GM12878 (cell line): ENCODE measurements at regions not wholly inside any gene's neighbourhood (a gene's known extent, or its start where the extent isn't known, plus 50 kb on each side); places are given as distances from the start of the nearest gene placed in this dataset.

ENCODE experiments used
- ATAC-seq: fragments of 200-7000 bp; cut with Tn5 transposase; 3 replicates; pipeline ENCODE4 v1.9.1; 2020; ENCODE audit warnings: mild to moderate bottlenecking, moderate library complexity
- BruUV-seq: library from RNA; stranded (reverse); fragments of 400-500 nt; replicated peaks from 2 replicates; lab custom pipeline; 2021; lab: Mats Ljungman, UMichigan
- CTCF ChIA-PET: fragments of 300-600 bp; sonication (Branson Sonifier 250); formaldehyde crosslinking; extraction: SDS; loops from one replicate; lab custom pipeline; 2021; ENCODE audit warnings: inconsistent platforms; lab: Yijun Ruan, JAX
- POLR2A ChIA-PET: fragments of 350-600 bp; formaldehyde crosslinking; extraction: SDS; loops from one replicate; lab custom pipeline; 2021; ENCODE audit warnings: inconsistent platforms; lab: Charles Lee
- RAD21 ChIA-PET: fragments of 300-600 bp; sonication (Branson Sonifier 250); formaldehyde crosslinking; loops from one replicate; lab custom pipeline; 2023; ENCODE audit warnings: antibody characterized with exemption; ENCODE audit not compliant: unreplicated experiment; lab: Charles Lee
- SMC1A ChIA-PET: fragments of 300-600 bp; sonication (Branson Sonifier 250); formaldehyde crosslinking; loops from one replicate; lab custom pipeline; 2023; ENCODE audit not compliant: unreplicated experiment, uncharacterized antibody; lab: Charles Lee
- DNase-seq: peaks from one replicate; pipeline ENCODE4 v3.0.0-alpha.2; 2011; ENCODE audit warnings: low read depth, low spot score
- FAIRE-seq: peaks from 3 replicates; lab custom pipeline; 2011; peaks lifted over from hg19 to GRCh38; lab: Jason Lieb, UNC
- H2AFZ ChIP-seq: 2 replicates; pipeline ENCODE4 v1.6.0; 2011; ENCODE audit warnings: low read depth, low read length, control low read depth; ENCODE audit not compliant: control insufficient read depth
- H3K27ac ChIP-seq: 2 replicates; pipeline ENCODE4 v1.5.1; 2011; ENCODE audit warnings: control low read depth; ENCODE audit not compliant: control insufficient read depth, insufficient read depth
- H3K27me3 ChIP-seq, 2 experiments: replicated peaks in 1 of 2; 2 replicates each; pipeline versions ENCODE4 v1.6.0 to v1.6.1; 2011; ENCODE audit warnings: low read length in 1 of 2; ENCODE audit not compliant: control insufficient read depth in 2 of 2, insufficient read depth in 2 of 2
- H3K36me3 ChIP-seq, 2 experiments: 2 replicates each; pipeline ENCODE4 v1.5.1; 2011; ENCODE audit warnings: low read length in 1 of 2; ENCODE audit not compliant: control insufficient read depth in 2 of 2, insufficient read depth in 2 of 2
- H3K4me1 ChIP-seq: 2 replicates; pipeline ENCODE4 v1.6.1; 2011; ENCODE audit warnings: mild to moderate bottlenecking, low read length, moderate library complexity, mixed read lengths; ENCODE audit not compliant: control insufficient read depth, insufficient read depth
- H3K4me2 ChIP-seq: 2 replicates; pipeline ENCODE4 v1.6.0; 2011; ENCODE audit warnings: control low read depth; ENCODE audit not compliant: control insufficient read depth, insufficient read depth
- H3K4me3 ChIP-seq: fragments of 200-600 bp; sonication (generic); 2 replicates; pipeline ENCODE4 v1.5.1; 2016
- H3K79me2 ChIP-seq: 2 replicates; pipeline ENCODE4 v1.6.0; 2011; ENCODE audit warnings: low read length; ENCODE audit not compliant: control insufficient read depth, insufficient read depth
- H3K9ac ChIP-seq: 2 replicates; pipeline ENCODE4 v1.8.0; 2011; ENCODE audit warnings: low read length, control low read depth, mixed read lengths; ENCODE audit not compliant: control insufficient read depth, insufficient read depth
- H3K9me3 ChIP-seq: replicated peaks from 3 replicates; pipeline ENCODE4 v1.5.1; 2011; ENCODE audit warnings: mild to moderate bottlenecking, low read length; ENCODE audit not compliant: control insufficient read depth, insufficient read depth
- H4K20me1 ChIP-seq: 2 replicates; pipeline ENCODE4 v1.6.0; 2011; ENCODE audit not compliant: control insufficient read depth, insufficient read depth
- ATF2 ChIP-seq: IDR thresholded peaks from 2 replicates; pipeline ENCODE4 v1.6.1; 2012; ENCODE audit warnings: low read length, inconsistent platforms
- CBX3 ChIP-seq: fragments of 200-600 bp; sonication (generic); IDR thresholded peaks from 2 replicates; pipeline ENCODE4 v1.6.1; 2016; ENCODE audit warnings: low read depth, borderline replicate concordance
- CEBPB ChIP-seq, 2 experiments: fragments of 150-350 bp in 1 of 2; IDR thresholded peaks; 2 replicates each; pipeline ENCODE4 v1.6.1; 2012 to 2014; ENCODE audit warnings: low read depth in 2 of 2, low read length in 2 of 2, borderline replicate concordance in 1 of 2, inconsistent platforms in 1 of 2
- CHD1 ChIP-seq: IDR thresholded peaks from 2 replicates; pipeline ENCODE4 v1.6.1; 2012; ENCODE audit warnings: low read depth, low read length, improper control_type of control experiment
- EED ChIP-seq: sonication (generic); IDR thresholded peaks from 2 replicates; pipeline ENCODE4 v1.6.1; 2016; ENCODE audit warnings: antibody characterized with exemption, low read depth
- FOS ChIP-seq: IDR thresholded peaks from 3 replicates; pipeline ENCODE4 v1.6.1; 2011; ENCODE audit warnings: borderline replicate concordance; ENCODE audit not compliant: insufficient read length; ENCODE audit errors: extremely low read depth
- MEF2B ChIP-seq: fragments of 450-650 bp; IDR thresholded peaks from 2 replicates; pipeline ENCODE4 v1.6.1; 2018; ENCODE audit warnings: mild to moderate bottlenecking, moderate library complexity; ENCODE audit not compliant: partially characterized antibody, poor library complexity, severe bottlenecking
- MTA3 ChIP-seq: IDR thresholded peaks from 2 replicates; pipeline ENCODE4 v1.6.1; 2012; ENCODE audit warnings: low read length, inconsistent platforms, borderline replicate concordance
- MYC ChIP-seq: IDR thresholded peaks from 2 replicates; pipeline ENCODE4 v1.6.1; 2011; ENCODE audit warnings: mild to moderate bottlenecking, low read length, moderate library complexity, inconsistent platforms; ENCODE audit not compliant: insufficient read depth, insufficient replicate concordance, insufficient read length, severe bottlenecking
- NR2C2 ChIP-seq: IDR thresholded peaks from 2 replicates; pipeline ENCODE4 v1.6.1; 2011; ENCODE audit warnings: borderline replicate concordance, low read depth; ENCODE audit not compliant: control insufficient read depth, insufficient read length
- PML ChIP-seq: IDR thresholded peaks from 2 replicates; pipeline ENCODE4 v1.6.1; 2012; ENCODE audit warnings: low read length, inconsistent platforms
- PRDM15 ChIP-seq: fragments of 450-650 bp; formaldehyde crosslinking; IDR thresholded peaks from 2 replicates; pipeline ENCODE4 v1.4.0; 2020; ENCODE audit warnings: mild to moderate bottlenecking, moderate library complexity
- REST ChIP-seq: IDR thresholded peaks from 2 replicates; pipeline ENCODE4 v1.6.1; 2012; ENCODE audit warnings: mild to moderate bottlenecking, low read depth, low read length
- RUNX3 ChIP-seq: IDR thresholded peaks from 2 replicates; pipeline ENCODE4 v1.6.1; 2012; ENCODE audit warnings: low read length, inconsistent platforms
- SIN3A ChIP-seq: IDR thresholded peaks from 2 replicates; pipeline ENCODE4 v1.6.1; 2012; ENCODE audit warnings: low read depth, low read length, improper control_type of control experiment
- SMAD1 ChIP-seq: fragments of 450-650 bp; IDR thresholded peaks from 2 replicates; pipeline ENCODE4 v1.6.1; 2018; ENCODE audit warnings: mild to moderate bottlenecking, low read depth; ENCODE audit not compliant: partially characterized antibody
- SREBF2 ChIP-seq: IDR thresholded peaks from 2 replicates; pipeline ENCODE4 v1.6.1; 2012; ENCODE audit warnings: mild to moderate bottlenecking, low read length
- STAT1 ChIP-seq: fragments of 450-650 bp; conservative IDR thresholded peaks from 2 replicates; pipeline ENCODE4 v1.6.1; 2014; ENCODE audit warnings: antibody characterized with exemption, mild to moderate bottlenecking
- WGBS: methylation state at CpG from one replicate; pipeline ENCODE4 v1.1.6; 2016; ENCODE audit warnings: low lambda C conversion rate; ENCODE audit not compliant: insufficient replicate concordance, insufficient coverage; ENCODE audit errors: missing lambda C conversion rate; 5-methylcytosine and 5-hydroxymethylcytosine counted together
- in situ Hi-C: fragments of 300-500 bp; cut with MboI; formaldehyde crosslinking; loops from 9 replicates; pipeline ENCODE4 v1.14.3; 2018; ENCODE audit warnings: mixed read lengths
- intact Hi-C: fragments of 100-400 bp; cut with micrococcal nuclease; formaldehyde crosslinking; loops from one replicate; pipeline ENCODE4 v1.14.2; 2022; ENCODE audit not compliant: unreplicated experiment

GRCh38 chr6:157753291-157753690 is 69.8 kb upstream of the SNX9 start:
- Histone ChIP-seq H3K4me2 (no peak overlapping the region), H3K4me1 (no peaks in the 10 kb centered on the region), H3K27ac (no peak overlapping the region), H3K9ac (no peak overlapping the region), H3K4me3 (no peak overlapping the region), H4K20me1 (no peaks in the 10 kb centered on the region), H3K79me2 (no peaks in the 10 kb centered on the region), H3K9me3 (peaks cover 2% of the 10 kb centered on the region; the same call in 1 of the 3 replicates), H3K27me3 (peaks cover 0 to 3% of the 10 kb centered on the region in 2 experiments; a peak in 3 of 4 replicates), H2AFZ (no peak overlapping the region), H3K36me3 (no peaks in the 10 kb centered on the region)
- ChIA-PET POLR2A (no interaction called here), RAD21 (no interaction called here), CTCF (interaction anchor here (2.3 kb wide), 1 partner anchor 12 kb away, joined by 8 read pairs; no protein-coding TSS in a partner anchor), SMC1A (interaction anchor here (0.9 to 3.7 kb wide), 2 partner anchors 11 to 414 kb away, joined by 3 to 9 read pairs; no protein-coding TSS in a partner anchor)
- in situ Hi-C loops, result no loop called here
- WGBS, result 27% methylated on average over 2 of the region's 2 CpGs
- intact Hi-C loops, result no loop called here
- FAIRE-seq (no peak), DNase-seq (no peak), ATAC-seq (no peak)
- TF ChIP-seq RUNX3 (no peak), STAT1 (no peak), FOS (no peak), PML (no peak), SIN3A (no peak), MYC (no peak), CBX3 (no peak), ATF2 (no peak), EED (no peak), MEF2B (no peak), SMAD1 (no peak), NR2C2 (no peak), SREBF2 (no peak), PRDM15 (CRISPR knock-in tag) (no peak), CEBPB (IDR thresholded peaks at IDR 0.05; ENCODE audit: borderline replicate concordance in 1 of 2, low read depth in 2 of 2, low read length in 2 of 2) (no peak), CHD1 (no peak), REST (no peak), MTA3 (no peak)
- no TSS peak for BruUV-seq
